ENCODE measurements at regions not wholly inside any gene's neighbourhood (a gene's known extent, or its start where the extent isn't known, plus 50 kb on each side); places are given as distances from the start of the nearest gene placed in this dataset.

GRCh38 chr4:176499518-176499917, 179.8 kb downstream of the SPCS3 start:
- FAIRE-seq (no peak), DNase-seq (ENCODE audit: extremely low spot score, insufficient read length, low read depth) (no peak)

- DNase-seq (ENCODE audit: extremely low spot score, insufficient read length, low read depth) (no peak), FAIRE-seq (no peak)
Measured at GRCh38 chr4:176500894-176501293, 181.1 kb downstream of the SPCS3 start.

GRCh38 chr4:176504118-176504517, 184.4 kb downstream of the SPCS3 start:
- FAIRE-seq (no peak), DNase-seq (ENCODE audit: extremely low spot score, insufficient read length, low read depth) (no peak)

- no peak for DNase-seq (ENCODE audit: extremely low spot score, insufficient read length, low read depth)
- FAIRE-seq = no peak
Measured at GRCh38 chr4:176507845-176508533, 188.2 kb downstream of the SPCS3 start.

- DNase-seq (ENCODE audit: extremely low spot score, insufficient read length, low read depth) (no peak), FAIRE-seq (no peak)
Measured at GRCh38 chr4:176508780-176509331, 189.1 kb downstream of the SPCS3 start.

GRCh38 chr4:176525576-176525975, 205.8 kb downstream of the SPCS3 start:
- FAIRE-seq (no peak), DNase-seq (ENCODE audit: extremely low spot score, insufficient read length, low read depth) (no peak)

- FAIRE-seq (no peak), DNase-seq (ENCODE audit: extremely low spot score, insufficient read length, low read depth) (no peak)
Measured at GRCh38 chr4:176526704-176527103, 206.9 kb downstream of the SPCS3 start.

- DNase-seq (ENCODE audit: extremely low spot score, insufficient read length, low read depth) (no peak), FAIRE-seq (no peak)
Measured at GRCh38 chr4:176529574-176529973, 209.8 kb downstream of the SPCS3 start.

GRCh38 chr4:176533159-176533558, 213.4 kb downstream of the SPCS3 start:
- DNase-seq (ENCODE audit: extremely low spot score, insufficient read length, low read depth) (no peak), FAIRE-seq (no peak)

- FAIRE-seq (no peak), DNase-seq (ENCODE audit: extremely low spot score, insufficient read length, low read depth) (no peak)
Measured at GRCh38 chr4:176534566-176534965, 214.8 kb downstream of the SPCS3 start.

GRCh38 chr4:176538217-176538925, 218.6 kb downstream of the SPCS3 start:
- no peak for FAIRE-seq
- DNase-seq (ENCODE audit: extremely low spot score, insufficient read length, low read depth) = no peak

- DNase-seq (ENCODE audit: extremely low spot score, insufficient read length, low read depth) (no peak), FAIRE-seq (no peak)
Measured at GRCh38 chr4:176539091-176539784, 219.5 kb downstream of the SPCS3 start.

- FAIRE-seq = no peak
- DNase-seq (ENCODE audit: extremely low spot score, insufficient read length, low read depth) = no peak
Measured at GRCh38 chr4:176539785-176540175, 220.0 kb downstream of the SPCS3 start.

- no peak for FAIRE-seq
- DNase-seq (ENCODE audit: extremely low spot score, insufficient read length, low read depth) = no peak
Measured at GRCh38 chr4:176540814-176541213, 221.0 kb downstream of the SPCS3 start.

- DNase-seq (ENCODE audit: extremely low spot score, insufficient read length, low read depth) = no peak
- FAIRE-seq = no peak
Measured at GRCh38 chr4:176545872-176546271, 226.1 kb downstream of the SPCS3 start.

- DNase-seq (ENCODE audit: extremely low spot score, insufficient read length, low read depth) (no peak), FAIRE-seq (no peak)
Measured at GRCh38 chr4:176546975-176547374, 227.2 kb downstream of the SPCS3 start.

- DNase-seq (ENCODE audit: extremely low spot score, insufficient read length, low read depth) (no peak), FAIRE-seq (no peak)
Measured at GRCh38 chr4:176548571-176548970, 228.8 kb downstream of the SPCS3 start.

- DNase-seq (ENCODE audit: extremely low spot score, insufficient read length, low read depth) (no peak), FAIRE-seq (no peak)
Measured at GRCh38 chr4:176549161-176549865, 229.5 kb downstream of the SPCS3 start.

GRCh38 chr4:176558661-176559060, 234.1 kb downstream of the VEGFC start:
- DNase-seq (ENCODE audit: extremely low spot score, insufficient read length, low read depth) (no peak), FAIRE-seq (no peak)

- FAIRE-seq (no peak), DNase-seq (ENCODE audit: extremely low spot score, insufficient read length, low read depth) (no peak)
Measured at GRCh38 chr4:176561368-176561767, 231.4 kb downstream of the VEGFC start.
